HepG2 (cell line): ENCODE measurements at regions not wholly inside any gene's neighbourhood (a gene's known extent, or its start where the extent isn't known, plus 50 kb on each side); places are given as distances from the start of the nearest gene placed in this dataset.

Experiments
- ATAC-seq: fragments of 200-7000 bp; cut with Tn5 transposase; 3 replicates; pipeline ENCODE4 v1.9.1; 2020; ENCODE audit warnings: mild to moderate bottlenecking, moderate library complexity
- BruUV-seq: library from RNA; stranded (reverse); fragments of 400-500 nt; replicated peaks from 2 replicates; lab custom pipeline; 2021; lab: Mats Ljungman, UMichigan
- CTCF ChIA-PET: fragments of 300-600 bp; formaldehyde crosslinking; extraction: SDS; loops from one replicate; lab custom pipeline; 2021; ENCODE audit warnings: low total read pairs, inconsistent platforms, low intra/inter-chr PET ratio; lab: Yijun Ruan, JAX
- POLR2A ChIA-PET: fragments of 350-600 bp; sonication (Branson Sonifier 250); formaldehyde crosslinking; loops from one replicate; lab custom pipeline; 2020; ENCODE audit warnings: antibody characterized with exemption, inconsistent platforms; lab: Yijun Ruan, JAX
- DNase-seq: peaks from one replicate; pipeline ENCODE4 v3.0.0-alpha.2; 2015; ENCODE audit warnings: low spot score
- FAIRE-seq: peaks from 3 replicates; lab custom pipeline; 2011; peaks lifted over from hg19 to GRCh38; lab: Jason Lieb, UNC
- H2AFZ ChIP-seq: one replicate; pipeline ENCODE4 v1.6.1; 2011; ENCODE audit warnings: low read length, inconsistent platforms
- H3K27ac ChIP-seq: fragments of 300-600 bp; 3 replicates; pipeline ENCODE4 v1.8.0; 2011; ENCODE audit warnings: mixed run types, mild to moderate bottlenecking, mixed read lengths, low read length, inconsistent platforms; ENCODE audit not compliant: insufficient read depth; ENCODE audit errors: extremely low read length
- H3K27me3 ChIP-seq, 2 experiments: fragments of 200-600 bp in 1 of 2; 2 replicates in 1 of 2; 3 replicates in 1 of 2; pipeline versions ENCODE4 v1.6.0 to v1.8.0; 2011; ENCODE audit warnings: low read length in 2 of 2, mild to moderate bottlenecking in 2 of 2, moderate library complexity in 2 of 2, inconsistent platforms in 1 of 2; ENCODE audit not compliant: insufficient read depth in 2 of 2, control insufficient read depth in 1 of 2
- H3K36me3 ChIP-seq, 2 experiments: fragments of 200-600 bp in 1 of 2; replicated peaks in 1 of 2; 2 replicates in 1 of 2; 3 replicates in 1 of 2; pipeline versions ENCODE4 v1.5.1 to v1.8.0; 2011; ENCODE audit warnings: low read length in 2 of 2, inconsistent platforms in 1 of 2; ENCODE audit not compliant: insufficient read depth in 2 of 2, control insufficient read depth in 1 of 2
- H3K4me1 ChIP-seq: 2 replicates; pipeline ENCODE4 v1.5.1; 2012; ENCODE audit warnings: low read length, inconsistent platforms; ENCODE audit not compliant: insufficient read depth
- H3K4me2 ChIP-seq: 2 replicates; pipeline ENCODE4 v1.6.0; 2011; ENCODE audit warnings: low read depth, low read length, inconsistent platforms
- H3K4me3 ChIP-seq, 3 experiments: fragments of 200-600 bp in 1 of 3; sonication (generic), shearing (Covaris generic) in 1 of 3; replicated peaks in 1 of 3; 2 replicates each; pipeline ENCODE4 v1.5.1; 2011 to 2016; ENCODE audit warnings: low read length in 3 of 3, inconsistent platforms in 2 of 3, low read depth in 2 of 3, mild to moderate bottlenecking in 2 of 3, control low read depth in 1 of 3, mixed read lengths in 1 of 3; ENCODE audit not compliant: insufficient read depth in 1 of 3
- H3K79me2 ChIP-seq: one replicate; pipeline ENCODE4 v1.6.1; 2011; ENCODE audit warnings: low read length, inconsistent platforms; ENCODE audit not compliant: insufficient read depth
- H3K9ac ChIP-seq: 2 replicates; pipeline ENCODE4 v1.6.0; 2011; ENCODE audit warnings: mild to moderate bottlenecking, low read depth, low read length, inconsistent platforms; ENCODE audit not compliant: insufficient read depth
- H3K9me3 ChIP-seq: 2 replicates; pipeline ENCODE4 v1.5.1; 2012; ENCODE audit warnings: mild to moderate bottlenecking, low read length
- H4K20me1 ChIP-seq: 2 replicates; pipeline ENCODE4 v1.6.0; 2011; ENCODE audit warnings: inconsistent platforms, mild to moderate bottlenecking, low read length, moderate library complexity; ENCODE audit not compliant: insufficient read depth
- BRF2 ChIP-seq: sonication (generic); formaldehyde crosslinking; IDR thresholded peaks from 2 replicates; pipeline ENCODE4 v1.8.1; 2022; ENCODE audit warnings: mild to moderate bottlenecking, missing genetic modification reagents
- CCAR2 ChIP-seq: fragments of 200-400 bp; formaldehyde crosslinking; optimal IDR thresholded peaks from 2 replicates; pipeline ENCODE3; 2018; ENCODE audit warnings: low read depth, mild to moderate bottlenecking, low read length, moderate library complexity
- DBP ChIP-seq: sonication (generic); formaldehyde crosslinking; IDR thresholded peaks from 2 replicates; pipeline ENCODE4 v1.4.0; 2020; ENCODE audit warnings: missing genetic modification reagents; ENCODE audit errors: not compliant biosample characterization
- ISL2 ChIP-seq: sonication (generic); formaldehyde crosslinking; IDR thresholded peaks from 2 replicates; pipeline ENCODE4 v1.5.0; 2020; ENCODE audit warnings: missing genetic modification reagents
- ISX ChIP-seq: sonication (generic); formaldehyde crosslinking; conservative IDR thresholded peaks from 2 replicates; pipeline ENCODE4 v1.5.0; 2020; ENCODE audit warnings: missing genetic modification reagents
- KDM5A ChIP-seq: fragments of 200-600 bp; sonication (generic); IDR thresholded peaks from 2 replicates; pipeline ENCODE4 v1.7.0; 2018; ENCODE audit warnings: antibody characterized with exemption, mild to moderate bottlenecking, low read length, borderline replicate concordance
- LBX2 ChIP-seq: sonication (generic); formaldehyde crosslinking; IDR thresholded peaks from 2 replicates; pipeline ENCODE4 v1.5.0; 2020; ENCODE audit warnings: missing genetic modification reagents, mild to moderate bottlenecking, borderline replicate concordance
- MZF1 ChIP-seq: sonication (generic); formaldehyde crosslinking; IDR thresholded peaks from 2 replicates; pipeline ENCODE4 v1.8.1; 2023; ENCODE audit warnings: mild to moderate bottlenecking, missing genetic modification reagents, borderline replicate concordance
- NR1H2 ChIP-seq: sonication (generic); formaldehyde crosslinking; IDR thresholded peaks from 2 replicates; pipeline ENCODE4 v1.8.1; 2022; ENCODE audit warnings: low read depth, missing genetic modification reagents, borderline replicate concordance
- PAWR ChIP-seq: sonication (generic); formaldehyde crosslinking; IDR thresholded peaks from 2 replicates; pipeline ENCODE4 v1.4.0; 2020; ENCODE audit warnings: missing genetic modification reagents, mild to moderate bottlenecking, borderline replicate concordance
- TCF7L2 ChIP-seq: IDR thresholded peaks from 2 replicates; pipeline ENCODE4 v1.6.1; 2011; ENCODE audit warnings: mild to moderate bottlenecking, low read depth, low read length, moderate library complexity
- ZFP62 ChIP-seq: sonication (generic); formaldehyde crosslinking; IDR thresholded peaks from 2 replicates; pipeline ENCODE4 v1.4.0; 2020; ENCODE audit warnings: missing genetic modification reagents
- ZNF253 ChIP-seq: sonication (generic); formaldehyde crosslinking; IDR thresholded peaks from 2 replicates; pipeline ENCODE4 v1.8.0; 2022; ENCODE audit warnings: mild to moderate bottlenecking, missing genetic modification reagents, borderline replicate concordance
- ZNF343 ChIP-seq: sonication (generic); formaldehyde crosslinking; IDR thresholded peaks from 2 replicates; pipeline ENCODE4 v1.4.0; 2020; ENCODE audit warnings: mild to moderate bottlenecking, missing genetic modification reagents
- ZNF619 ChIP-seq: sonication (generic); formaldehyde crosslinking; IDR thresholded peaks from 2 replicates; pipeline ENCODE4 v1.4.0; 2020; ENCODE audit warnings: mild to moderate bottlenecking, missing genetic modification reagents
- in situ Hi-C: cut with HindIII; loops from 2 replicates; pipeline ENCODE4 v1.10.0; 2017; ENCODE audit warnings: low pct_unique_long_range_greater_than_20kb; ENCODE audit not compliant: extremely low pct_ligation_motif_present
- intact Hi-C: fragments of 100-400 bp; cut with micrococcal nuclease; formaldehyde crosslinking; loops from one replicate; pipeline ENCODE4 v1.10.0; 2022; ENCODE audit not compliant: unreplicated experiment

GRCh38 chrX:44439242-44439794 is 95.8 kb upstream of the EFHC2 start (continued):
- no peak for TF ChIP-seq ZNF619
- TF ChIP-seq ISX (CRISPR knock-in tag): no peak
- TF ChIP-seq DBP (CRISPR knock-in tag): no peak
- no peak for TF ChIP-seq ZFP62

GRCh38 chrX:44435047-44435446 is 91.6 kb upstream of the EFHC2 start:
- H3K79me2 ChIP-seq: no peaks in the 10 kb centered on the region
- no peak overlapping the region for H3K4me2 ChIP-seq
- TF ChIP-seq ZFP62: no peak
- TF ChIP-seq MZF1 (CRISPR knock-in tag): no peak
- no peak for TF ChIP-seq CCAR2
- no peak for TF ChIP-seq PAWR (CRISPR knock-in tag)
- TF ChIP-seq ISL2 (CRISPR knock-in tag): no peak
- TF ChIP-seq ZNF253 (CRISPR knock-in tag): no peak
- no peak for TF ChIP-seq TCF7L2
- no peak for TF ChIP-seq ZNF343 (CRISPR knock-in tag)
- no peak for TF ChIP-seq KDM5A
- no peak for TF ChIP-seq LBX2
- TF ChIP-seq NR1H2: no peak
- TF ChIP-seq BRF2 (CRISPR knock-in tag): no peak
- no peaks in the 10 kb centered on the region for H3K4me1 ChIP-seq
- no peaks in the 10 kb centered on the region for H3K27me3 ChIP-seq
- H3K9ac ChIP-seq: no peak overlapping the region
- FAIRE-seq (no peak), ATAC-seq (no peak), DNase-seq (no peak)
- H3K27ac ChIP-seq: no peak overlapping the region
- CTCF ChIA-PET: no interaction called here
- no peak overlapping the region for H3K4me3 ChIP-seq
- H4K20me1 ChIP-seq: no peaks in the 10 kb centered on the region
- BruUV-seq: no TSS peak
- intact Hi-C loops: no loop called here
- in situ Hi-C loops: no loop called here
- H3K36me3 ChIP-seq: no peaks in the 10 kb centered on the region
- POLR2A ChIA-PET: no interaction called here
- H3K9me3 ChIP-seq: no peaks in the 10 kb centered on the region
- no peak overlapping the region for H2AFZ ChIP-seq
